Prostate gland (tissue), 2 donors: ENCODE measurements at regions not wholly inside any gene's neighbourhood (a gene's known extent, or its start where the extent isn't known, plus 50 kb on each side); places are given as distances from the start of the nearest gene placed in this dataset.

Experiments
- CTCF ChIP-seq, 4 experiments: fragments of 200-600 bp in 2 of 4; fragments of 450-650 bp in 2 of 4; sonication (generic) in 2 of 4; IDR thresholded peaks; 1 replicate in 3 of 4; 2 replicates in 1 of 4; pipeline ENCODE4 v1.5.1; 2016 to 2019; ENCODE audit warnings: antibody characterized with exemption in 4 of 4, mild to moderate bottlenecking in 2 of 4, moderate library complexity in 2 of 4
- POLR2A ChIP-seq: fragments of 450-650 bp; IDR thresholded peaks from one replicate; pipeline ENCODE4 v1.6.1; 2016; ENCODE audit warnings: antibody characterized with exemption, mild to moderate bottlenecking
- POLR2AphosphoS5 ChIP-seq: sonication (generic); formaldehyde crosslinking; IDR thresholded peaks from one replicate; pipeline ENCODE4 v1.6.1; 2017; ENCODE audit warnings: antibody characterized with exemption

DNA sequence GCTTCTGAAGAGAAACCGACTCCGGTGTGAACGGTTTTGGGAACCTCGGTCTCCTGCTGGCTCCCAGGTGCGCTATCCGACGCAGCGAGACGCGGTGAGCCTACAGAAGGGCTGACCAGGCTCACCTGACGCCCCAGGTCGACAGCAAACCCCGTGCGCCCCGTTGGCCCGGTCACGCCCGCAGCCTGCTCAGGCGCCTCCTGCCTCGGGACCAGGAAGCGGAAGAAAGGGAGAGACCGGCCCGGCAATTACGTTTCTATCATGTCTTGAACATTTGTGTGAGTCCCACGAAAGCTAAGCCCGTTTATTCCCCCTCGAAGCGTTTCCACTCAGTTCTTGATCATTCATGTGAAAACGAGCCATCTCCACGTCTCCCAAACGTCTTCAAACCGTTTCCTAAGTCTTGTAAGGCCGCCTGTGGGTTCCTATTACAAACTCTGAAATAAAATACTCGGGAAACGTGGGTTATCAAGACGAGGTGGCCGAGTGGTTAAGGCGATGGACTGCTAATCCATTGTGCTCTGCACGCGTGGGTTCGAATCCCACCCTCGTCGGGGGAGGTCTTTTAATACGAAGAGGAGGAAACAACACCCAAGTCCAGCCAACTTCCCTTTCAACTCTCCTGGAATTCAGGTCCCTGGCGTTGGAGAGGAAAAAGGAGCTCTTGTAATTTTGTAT is 150.5 kb upstream of the PRSS16 start:
- TF ChIP-seq POLR2AphosphoS5: no peak
- no peak for TF ChIP-seq POLR2A
- no peak for TF ChIP-seq CTCF (IDR thresholded peaks at IDR 0.05)
